Liver (tissue), 3 donors: ENCODE measurements at regions not wholly inside any gene's neighbourhood (a gene's known extent, or its start where the extent isn't known, plus 50 kb on each side); places are given as distances from the start of the nearest gene placed in this dataset.

ENCODE experiments used
- CTCF ChIP-seq: fragments of 150-350 bp; IDR thresholded peaks from 2 replicates; pipeline ENCODE4 v1.5.1; 2017; ENCODE audit warnings: improper control_type of control experiment, low read depth, low read length; ENCODE audit not compliant: missing input control
- HNF4G ChIP-seq: IDR thresholded peaks from 2 replicates; pipeline ENCODE4 v1.6.1; 2016; ENCODE audit warnings: antibody characterized with exemption
- JUND ChIP-seq, 2 donors: IDR thresholded peaks; 2 replicates each; pipeline ENCODE4 v1.6.1; 2016; ENCODE audit warnings: antibody characterized with exemption in 2 of 2
- MAX ChIP-seq: IDR thresholded peaks from 2 replicates; pipeline ENCODE4 v1.6.1; 2016; ENCODE audit warnings: antibody characterized with exemption
- RAD21 ChIP-seq, 2 donors: IDR thresholded peaks; 2 replicates each; pipeline ENCODE4 v1.6.1; 2016; ENCODE audit warnings: antibody characterized with exemption in 2 of 2, mild to moderate bottlenecking in 2 of 2
- TAF1 ChIP-seq: conservative IDR thresholded peaks from 2 replicates; pipeline ENCODE4 v1.6.1; 2016; ENCODE audit warnings: antibody characterized with exemption, mild to moderate bottlenecking
- YY1 ChIP-seq: IDR thresholded peaks from 2 replicates; pipeline ENCODE4 v1.6.1; 2016; ENCODE audit warnings: antibody characterized with exemption, mild to moderate bottlenecking
- TF ChIP-seq, protein P1 (sequence below): IDR thresholded peaks from 2 replicates; pipeline ENCODE4 v1.6.1; 2016; ENCODE audit warnings: antibody characterized with exemption, mild to moderate bottlenecking
- donor health status: healthy.
- donor health status: healthy.

DNA sequence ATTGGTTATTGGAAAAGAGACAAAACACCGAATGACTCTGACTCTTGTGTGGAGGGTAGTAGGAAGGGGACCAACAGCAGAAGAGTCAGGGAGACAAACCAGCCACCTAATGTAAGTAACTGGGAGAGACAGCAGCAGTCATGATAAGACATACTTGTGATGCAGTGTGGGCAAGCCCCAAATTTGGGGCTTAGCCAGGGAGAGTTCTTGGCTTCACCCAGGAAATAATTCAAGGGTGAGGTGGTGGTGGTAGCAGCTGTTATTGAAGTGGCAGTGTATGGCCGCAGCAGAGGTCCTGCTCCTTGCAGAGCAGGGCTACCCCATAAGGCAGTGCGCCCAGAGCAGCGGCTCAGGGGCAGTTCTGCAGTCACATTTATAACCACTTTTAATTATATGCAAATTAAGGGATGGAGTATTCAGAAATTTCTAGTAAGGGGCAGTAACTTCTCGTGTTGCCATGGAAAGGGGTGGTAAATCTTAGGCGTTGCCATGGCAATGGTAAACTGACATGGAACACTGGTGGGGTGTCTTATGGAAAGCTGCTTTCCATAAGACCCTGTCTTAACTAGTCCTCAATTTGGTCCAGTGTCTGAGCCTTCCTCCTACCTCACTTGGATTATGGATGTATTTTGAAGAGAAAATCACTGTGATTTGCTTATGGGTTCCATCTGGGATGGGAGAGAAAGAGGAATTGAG is 317.1 kb downstream of the PHKB start:
- TF ChIP-seq CTCF (no peak), MAX (no peak), HNF4G (no peak), TAF1 (no peak), RAD21 (IDR thresholded peaks at IDR 0.05) (no peak), YY1 (no peak), JUND (IDR thresholded peaks at IDR 0.05) (no peak)
- TF ChIP-seq, protein P1, sequence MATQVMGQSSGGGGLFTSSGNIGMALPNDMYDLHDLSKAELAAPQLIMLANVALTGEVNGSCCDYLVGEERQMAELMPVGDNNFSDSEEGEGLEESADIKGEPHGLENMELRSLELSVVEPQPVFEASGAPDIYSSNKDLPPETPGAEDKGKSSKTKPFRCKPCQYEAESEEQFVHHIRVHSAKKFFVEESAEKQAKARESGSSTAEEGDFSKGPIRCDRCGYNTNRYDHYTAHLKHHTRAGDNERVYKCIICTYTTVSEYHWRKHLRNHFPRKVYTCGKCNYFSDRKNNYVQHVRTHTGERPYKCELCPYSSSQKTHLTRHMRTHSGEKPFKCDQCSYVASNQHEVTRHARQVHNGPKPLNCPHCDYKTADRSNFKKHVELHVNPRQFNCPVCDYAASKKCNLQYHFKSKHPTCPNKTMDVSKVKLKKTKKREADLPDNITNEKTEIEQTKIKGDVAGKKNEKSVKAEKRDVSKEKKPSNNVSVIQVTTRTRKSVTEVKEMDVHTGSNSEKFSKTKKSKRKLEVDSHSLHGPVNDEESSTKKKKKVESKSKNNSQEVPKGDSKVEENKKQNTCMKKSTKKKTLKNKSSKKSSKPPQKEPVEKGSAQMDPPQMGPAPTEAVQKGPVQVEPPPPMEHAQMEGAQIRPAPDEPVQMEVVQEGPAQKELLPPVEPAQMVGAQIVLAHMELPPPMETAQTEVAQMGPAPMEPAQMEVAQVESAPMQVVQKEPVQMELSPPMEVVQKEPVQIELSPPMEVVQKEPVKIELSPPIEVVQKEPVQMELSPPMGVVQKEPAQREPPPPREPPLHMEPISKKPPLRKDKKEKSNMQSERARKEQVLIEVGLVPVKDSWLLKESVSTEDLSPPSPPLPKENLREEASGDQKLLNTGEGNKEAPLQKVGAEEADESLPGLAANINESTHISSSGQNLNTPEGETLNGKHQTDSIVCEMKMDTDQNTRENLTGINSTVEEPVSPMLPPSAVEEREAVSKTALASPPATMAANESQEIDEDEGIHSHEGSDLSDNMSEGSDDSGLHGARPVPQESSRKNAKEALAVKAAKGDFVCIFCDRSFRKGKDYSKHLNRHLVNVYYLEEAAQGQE, result no peak
